ENCODE measurements at regions not wholly inside any gene's neighbourhood (a gene's known extent, or its start where the extent isn't known, plus 50 kb on each side); places are given as distances from the start of the nearest gene placed in this dataset.

DNA sequence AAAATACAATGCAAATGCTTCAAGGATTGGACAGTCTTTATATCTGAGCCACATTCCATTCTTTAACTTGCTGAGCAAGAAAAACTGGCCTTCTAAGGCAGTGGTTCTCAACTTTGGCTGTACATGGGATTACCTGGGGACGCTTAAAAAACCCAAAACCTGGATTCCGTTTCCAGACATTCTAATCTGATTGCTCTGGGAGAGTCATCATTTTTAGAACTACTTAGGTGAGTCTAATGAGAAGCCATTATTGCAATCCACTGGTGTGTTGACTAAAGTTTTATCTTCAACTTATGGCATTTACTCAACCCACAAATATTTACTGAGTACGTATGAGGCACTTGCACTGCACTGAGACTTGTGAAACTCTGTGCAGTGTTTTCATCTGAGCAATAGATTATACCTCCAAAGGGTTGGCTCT is 195.7 kb upstream of the ATP11B start:
- H3K27ac Mint-ChIP-seq = no peak overlapping the region
- no peaks in the 10 kb centered on the region for H3K36me3 Mint-ChIP-seq (ENCODE audit: low read depth)
- ChIA-PET POLR2A (no interaction called here), CTCF (no interaction called here)
- H3K4me3 Mint-ChIP-seq = no peak overlapping the region
- H3K9me3 Mint-ChIP-seq = no peaks in the 10 kb centered on the region
- no peaks in the 10 kb centered on the region for H3K4me1 Mint-ChIP-seq
- H3K27me3 Mint-ChIP-seq = no peaks in the 10 kb centered on the region
- DNase-seq = no peak

DNA sequence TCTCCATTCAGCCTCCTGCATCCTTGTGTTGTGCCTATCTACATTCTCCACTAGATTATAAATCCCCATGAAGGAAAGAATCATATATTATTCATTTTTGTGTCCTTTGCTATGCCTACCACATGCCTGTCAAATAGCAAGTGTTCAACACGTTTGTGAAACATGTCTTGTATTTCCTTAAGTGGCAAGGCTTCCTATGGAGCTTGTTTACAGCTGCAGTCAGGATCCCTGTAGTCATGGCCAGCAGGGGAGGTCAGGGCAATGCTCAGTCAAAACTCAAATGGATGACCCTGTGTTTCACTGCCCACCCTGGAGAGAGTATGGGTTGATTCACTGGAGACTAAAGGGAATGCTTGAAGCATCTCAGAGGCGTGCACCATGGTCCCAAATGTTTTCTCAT is 191.7 kb upstream of the ATP11B start:
- no peaks in the 10 kb centered on the region for H3K4me1 Mint-ChIP-seq
- H3K27me3 Mint-ChIP-seq = no peaks in the 10 kb centered on the region
- DNase-seq = no peak
- no peaks in the 10 kb centered on the region for H3K36me3 Mint-ChIP-seq (ENCODE audit: low read depth)
- H3K9me3 Mint-ChIP-seq = no peaks in the 10 kb centered on the region
- no peak overlapping the region for H3K4me3 Mint-ChIP-seq
- no peak overlapping the region for H3K27ac Mint-ChIP-seq
- ChIA-PET POLR2A (no interaction called here), CTCF (no interaction called here)

GRCh38 chr3:182603501-182603900 is 189.8 kb upstream of the ATP11B start:
- no peaks in the 10 kb centered on the region for H3K36me3 Mint-ChIP-seq (ENCODE audit: low read depth)
- no peak overlapping the region for H3K4me3 Mint-ChIP-seq
- no peak overlapping the region for H3K27ac Mint-ChIP-seq
- POLR2A ChIA-PET = no interaction called here
- peaks cover 2% of the 10 kb centered on the region for H3K27me3 Mint-ChIP-seq
- no peaks in the 10 kb centered on the region for H3K9me3 Mint-ChIP-seq
- no peak for DNase-seq
- H3K4me1 Mint-ChIP-seq = no peaks in the 10 kb centered on the region
- CTCF ChIA-PET = interaction anchor here (0.9 kb wide), 1 partner anchor 80 kb away, joined by 4 read pairs; no protein-coding TSS in a partner anchor

DNA sequence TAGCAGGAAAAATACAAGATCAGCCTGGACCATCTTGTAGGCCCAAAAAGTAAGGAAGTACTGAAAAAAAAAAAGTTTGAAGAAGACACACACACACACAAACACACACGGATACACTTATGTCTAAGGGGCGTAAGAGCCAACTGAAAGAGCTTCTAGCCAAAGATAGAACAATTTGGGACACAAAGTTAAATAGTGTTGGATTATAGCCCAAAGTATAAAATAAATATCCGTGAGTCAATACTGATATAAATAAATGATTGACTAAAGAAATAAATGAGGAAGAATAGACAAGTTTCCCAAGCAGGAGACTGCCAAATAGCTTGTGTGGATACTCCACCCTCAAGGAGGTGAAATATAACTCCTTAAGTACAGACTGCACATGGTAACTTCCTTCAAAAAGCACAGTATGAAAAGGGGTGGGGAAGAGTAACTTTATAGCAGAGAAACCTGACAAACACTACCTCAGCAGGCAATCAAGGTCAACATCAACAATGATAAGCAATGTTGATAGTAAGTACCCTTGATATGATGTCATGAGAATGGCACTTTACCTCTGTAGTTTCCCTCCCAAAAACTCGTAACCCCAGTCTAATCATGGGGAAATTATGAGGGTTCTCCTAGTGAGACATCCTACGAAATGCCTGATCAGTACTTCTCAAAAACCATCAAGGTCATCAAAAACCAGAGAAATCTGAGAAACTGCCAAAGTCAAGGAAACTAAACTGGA is 187.3 kb upstream of the ATP11B start:
- H3K27me3 Mint-ChIP-seq = peaks cover 2% of the 10 kb centered on the region
- no peaks in the 10 kb centered on the region for H3K4me1 Mint-ChIP-seq
- H3K36me3 Mint-ChIP-seq (ENCODE audit: low read depth) = no peaks in the 10 kb centered on the region
- POLR2A ChIA-PET = no interaction called here
- H3K4me3 Mint-ChIP-seq = no peak overlapping the region
- no peak for DNase-seq
- H3K9me3 Mint-ChIP-seq = no peaks in the 10 kb centered on the region
- CTCF ChIA-PET = no interaction called here
- H3K27ac Mint-ChIP-seq = no peak overlapping the region

DNA sequence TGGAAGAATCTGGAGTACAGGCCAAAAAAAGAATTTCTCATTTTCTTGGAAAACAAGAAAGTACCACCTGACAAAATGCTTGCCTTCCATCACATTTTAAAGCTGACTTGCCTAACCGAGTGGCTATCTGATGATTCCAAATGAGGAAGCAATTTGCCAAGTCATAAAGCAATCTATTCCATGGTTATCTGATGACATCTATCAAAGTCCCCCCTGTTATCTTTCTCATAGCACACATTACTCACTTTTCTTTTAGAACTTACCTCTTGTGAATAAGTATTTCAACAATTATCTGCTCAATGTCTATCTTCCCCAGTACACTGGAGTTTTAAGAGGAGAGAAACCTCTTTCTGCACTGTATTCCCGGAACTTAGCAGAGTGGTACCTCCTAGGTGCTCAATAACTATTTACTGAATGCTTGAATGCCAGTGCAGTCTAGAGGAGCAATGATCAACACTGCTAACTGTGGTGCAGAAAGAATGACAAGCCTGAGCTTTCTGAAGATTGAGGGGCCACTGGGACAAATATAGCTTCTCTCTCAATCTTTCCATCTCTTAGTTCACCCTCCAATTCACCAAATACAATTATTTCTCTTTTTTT is 186.3 kb upstream of the ATP11B start:
- CTCF ChIA-PET = no interaction called here
- H3K9me3 Mint-ChIP-seq = no peaks in the 10 kb centered on the region

GRCh38 chr3:182608832-182609231 is 184.5 kb upstream of the ATP11B start:
- H3K36me3 Mint-ChIP-seq (ENCODE audit: low read depth) = no peaks in the 10 kb centered on the region
- ChIA-PET CTCF (no interaction called here), POLR2A (no interaction called here)
- H3K4me1 Mint-ChIP-seq = no peaks in the 10 kb centered on the region
- DNase-seq = no peak
- H3K4me3 Mint-ChIP-seq = no peak overlapping the region
- H3K27me3 Mint-ChIP-seq = peaks cover 4% of the 10 kb centered on the region
- H3K9me3 Mint-ChIP-seq = no peaks in the 10 kb centered on the region
- H3K27ac Mint-ChIP-seq = no peak overlapping the region

More for the DNA sequence above, 186.3 kb upstream of the ATP11B start:
- H3K4me1 Mint-ChIP-seq = no peaks in the 10 kb centered on the region
- no peaks in the 10 kb centered on the region for H3K36me3 Mint-ChIP-seq (ENCODE audit: low read depth)
- POLR2A ChIA-PET = no interaction called here
- peaks cover 2% of the 10 kb centered on the region for H3K27me3 Mint-ChIP-seq
- H3K4me3 Mint-ChIP-seq = no peak overlapping the region
- no peak for DNase-seq
- H3K27ac Mint-ChIP-seq = no peak overlapping the region

DNA sequence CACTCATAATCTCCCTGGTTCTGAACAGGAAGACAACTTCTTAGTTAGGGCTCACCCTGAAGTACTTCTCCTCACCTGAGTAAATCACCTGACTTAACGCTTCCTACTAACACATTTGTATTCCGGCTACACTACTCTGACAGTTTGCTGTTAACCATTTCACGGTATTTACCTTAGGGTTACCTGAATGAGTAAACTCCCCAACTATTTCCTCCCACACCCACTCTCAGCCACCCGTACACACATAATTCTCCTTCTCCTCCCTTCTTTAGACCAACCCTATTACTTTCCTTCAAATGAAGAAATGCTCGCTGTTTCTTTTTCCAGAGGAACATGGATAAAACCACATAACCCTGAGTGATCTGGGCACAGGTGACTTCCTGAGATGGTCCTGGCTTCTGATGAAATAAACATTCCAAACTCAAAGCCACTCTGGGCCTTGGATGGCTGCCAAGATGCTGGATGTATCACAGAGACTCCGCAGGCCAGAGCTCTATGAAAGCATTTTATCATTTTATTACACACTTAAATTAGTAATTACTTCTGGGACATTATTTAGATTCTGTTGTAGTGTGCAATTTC is 183.6 kb upstream of the ATP11B start:
- no peak overlapping the region for H3K27ac Mint-ChIP-seq
- no peaks in the 10 kb centered on the region for H3K4me1 Mint-ChIP-seq
- H3K4me3 Mint-ChIP-seq = no peak overlapping the region

DNA sequence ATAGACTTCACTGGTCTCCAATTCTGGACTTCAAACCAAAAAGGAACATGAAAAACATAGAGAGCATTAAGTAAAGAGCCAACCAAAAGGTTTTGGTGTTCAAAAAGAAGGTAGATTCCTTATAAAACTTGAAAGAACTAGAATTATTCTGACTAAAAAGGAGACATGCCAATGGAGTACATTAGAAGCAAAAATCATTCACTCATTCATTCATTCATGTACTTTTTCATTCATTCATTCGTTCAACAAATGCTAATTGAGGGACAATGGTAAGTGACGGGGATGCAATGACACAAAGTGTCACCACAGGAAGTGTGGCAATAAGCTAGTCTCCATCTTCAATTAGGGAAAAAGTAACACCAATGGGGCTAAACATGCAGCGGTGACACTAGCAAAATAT is 181.0 kb upstream of the ATP11B start:
- no peak overlapping the region for H3K27ac Mint-ChIP-seq
- no peaks in the 10 kb centered on the region for H3K36me3 Mint-ChIP-seq (ENCODE audit: low read depth)
- no peaks in the 10 kb centered on the region for H3K4me1 Mint-ChIP-seq
- ChIA-PET POLR2A (no interaction called here), CTCF (no interaction called here)
- H3K27me3 Mint-ChIP-seq = peaks cover 4% of the 10 kb centered on the region
- no peak for DNase-seq
- no peak overlapping the region for H3K4me3 Mint-ChIP-seq
- no peaks in the 10 kb centered on the region for H3K9me3 Mint-ChIP-seq

More for the DNA sequence above, 183.6 kb upstream of the ATP11B start:
- H3K36me3 Mint-ChIP-seq (ENCODE audit: low read depth) = no peaks in the 10 kb centered on the region
- CTCF ChIA-PET = no interaction called here
- H3K27me3 Mint-ChIP-seq = peaks cover 4% of the 10 kb centered on the region
- no peak for DNase-seq
- H3K9me3 Mint-ChIP-seq = no peaks in the 10 kb centered on the region
- POLR2A ChIA-PET = no interaction called here

DNA sequence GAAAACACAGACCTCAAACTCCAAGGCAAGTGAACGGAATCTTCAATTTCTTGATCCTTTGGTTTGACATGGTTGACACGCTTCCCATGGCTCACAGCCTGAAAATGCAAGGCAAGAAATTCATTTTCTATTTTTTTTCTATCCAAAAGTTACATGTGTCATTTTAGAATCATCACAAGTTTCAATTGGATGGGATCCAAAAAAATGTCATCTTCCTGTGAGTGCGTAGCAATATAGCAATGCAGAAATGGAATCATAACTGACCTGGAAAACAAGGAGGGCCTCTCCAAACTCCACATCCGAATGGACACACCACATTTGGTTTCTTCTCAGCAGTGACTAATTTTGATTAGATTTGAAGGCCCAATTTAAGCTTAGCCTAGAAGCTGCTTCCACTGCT is 175.8 kb upstream of the ATP11B start:
- Mint-ChIP-seq H3K27ac (no peak overlapping the region), H3K4me1 (no peaks in the 10 kb centered on the region), H3K9me3 (no peaks in the 10 kb centered on the region), H3K4me3 (no peak overlapping the region), H3K36me3 (ENCODE audit: low read depth) (no peaks in the 10 kb centered on the region), H3K27me3 (peaks cover 12% of the 10 kb centered on the region)
- no peak for DNase-seq
- ChIA-PET POLR2A (no interaction called here), CTCF (no interaction called here)

DNA sequence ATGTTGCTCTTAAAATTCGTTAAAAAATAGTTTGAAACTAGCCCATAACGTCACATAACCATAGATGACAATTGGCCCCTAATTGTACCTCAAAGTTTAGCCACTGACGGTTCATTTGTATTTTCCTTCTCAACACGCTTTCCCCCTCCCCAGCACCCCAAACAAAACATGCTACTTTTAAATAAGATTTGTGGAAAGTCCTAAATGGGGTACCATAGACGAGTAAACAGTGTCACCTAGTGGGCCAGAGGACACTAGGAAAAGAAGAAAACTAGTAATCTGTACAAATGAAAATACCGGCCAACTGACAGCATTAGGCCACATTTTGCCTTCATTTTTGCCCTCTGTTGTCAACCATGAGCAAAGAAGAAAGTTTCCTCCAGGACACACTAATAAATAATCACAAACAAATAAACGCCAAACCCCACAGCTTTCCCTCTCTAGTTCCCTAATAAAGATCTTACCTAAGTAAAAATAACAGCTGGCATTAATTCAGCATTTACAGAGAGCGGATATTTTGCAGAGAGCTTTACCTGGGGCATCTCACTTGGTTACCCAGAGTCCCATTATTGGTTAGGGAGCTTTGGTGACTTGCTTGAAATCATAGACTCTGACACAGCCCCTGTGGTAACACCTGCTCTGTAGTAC is 175.1 kb upstream of the ATP11B start:
- Mint-ChIP-seq H3K4me3 (no peak overlapping the region), H3K36me3 (ENCODE audit: low read depth) (no peaks in the 10 kb centered on the region), H3K27ac (no peak overlapping the region), H3K9me3 (no peaks in the 10 kb centered on the region), H3K4me1 (no peaks in the 10 kb centered on the region), H3K27me3 (peaks cover 12% of the 10 kb centered on the region)
- no peak for DNase-seq
- ChIA-PET CTCF (no interaction called here), POLR2A (no interaction called here)

DNA sequence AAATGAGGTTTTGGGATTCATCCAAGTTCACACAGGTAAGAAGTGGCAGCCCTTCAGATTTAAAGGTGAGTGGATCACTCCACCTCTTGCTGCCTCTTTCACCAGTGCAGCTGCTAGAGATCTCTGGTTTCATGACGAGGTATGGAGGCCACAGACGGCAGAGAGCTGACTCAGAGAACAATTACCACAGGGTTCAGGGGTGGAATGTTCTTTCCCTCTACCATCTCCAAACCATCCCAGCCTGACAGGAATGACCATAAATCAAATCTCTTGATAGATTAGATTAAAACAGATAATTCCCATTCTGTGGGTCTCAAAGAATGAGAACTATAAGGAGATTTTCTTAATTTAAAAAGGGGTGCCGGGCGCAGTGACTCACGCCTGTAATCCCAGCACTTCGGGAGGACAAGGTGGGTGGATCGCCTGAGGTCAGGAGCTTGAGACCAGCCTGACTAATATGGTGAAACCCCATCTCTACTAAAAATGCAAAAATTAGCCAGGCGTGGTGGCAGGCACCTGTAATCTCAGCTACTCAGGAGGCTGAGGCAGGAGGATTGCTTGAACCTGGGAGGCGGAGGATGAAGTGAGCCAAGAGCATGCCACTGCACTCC is 174.2 kb upstream of the ATP11B start:
- Mint-ChIP-seq H3K36me3 (ENCODE audit: low read depth) (no peaks in the 10 kb centered on the region), H3K4me1 (no peaks in the 10 kb centered on the region), H3K4me3 (no peak overlapping the region), H3K27me3 (peaks cover 10% of the 10 kb centered on the region), H3K9me3 (no peaks in the 10 kb centered on the region), H3K27ac (peak overlapping the region; percentile 9)
- ChIA-PET CTCF (no interaction called here), POLR2A (no interaction called here)
- no peak for DNase-seq

- H3K27ac Mint-ChIP-seq = no peak overlapping the region
These were observed 172.4 kb upstream of the ATP11B start for GRCh38 chr3:182620723-182621434.

More at GRCh38 chr3:182620723-182621434, 172.4 kb upstream of the ATP11B start:
- POLR2A ChIA-PET = no interaction called here
- no peaks in the 10 kb centered on the region for H3K36me3 Mint-ChIP-seq (ENCODE audit: low read depth)
- no peak for DNase-seq
- no peaks in the 10 kb centered on the region for H3K9me3 Mint-ChIP-seq
- peaks cover 13% of the 10 kb centered on the region for H3K27me3 Mint-ChIP-seq
- CTCF ChIA-PET = interaction anchor here (1.2 kb wide), 1 partner anchor 20 kb away, joined by 4 read pairs; no protein-coding TSS in a partner anchor
- no peaks in the 10 kb centered on the region for H3K4me1 Mint-ChIP-seq
- H3K4me3 Mint-ChIP-seq = no peak overlapping the region

Measured in activated CD4-positive, alpha-beta T cell treated with anti-CD3 and anti-CD28 coated beads, Interleukin-2, amount 10 ng/mL, durations not matched to agents 7 days and 5 days (primary cell).